Peyer's patch (tissue), 4 donors: ENCODE measurements at regions not wholly inside any gene's neighbourhood (a gene's known extent, or its start where the extent isn't known, plus 50 kb on each side); places are given as distances from the start of the nearest gene placed in this dataset.

Experiments used
- POLR2A ChIP-seq, 2 donors: fragments of 450-650 bp; IDR thresholded peaks; one replicate each; pipeline ENCODE4 v1.5.1; 2017; ENCODE audit warnings: antibody characterized with exemption in 2 of 2, mild to moderate bottlenecking in 2 of 2, moderate library complexity in 2 of 2
- TF ChIP-seq, protein P1 (sequence below), 6 experiments: fragments of 450-650 bp in 4 of 6; fragments of 200-600 bp in 2 of 6; sonication (generic) in 1 of 6; IDR thresholded peaks; one replicate each; pipeline ENCODE4 v1.5.1; 2017 to 2019; ENCODE audit warnings: antibody characterized with exemption in 6 of 6, mild to moderate bottlenecking in 3 of 6, moderate library complexity in 1 of 6

DNA sequence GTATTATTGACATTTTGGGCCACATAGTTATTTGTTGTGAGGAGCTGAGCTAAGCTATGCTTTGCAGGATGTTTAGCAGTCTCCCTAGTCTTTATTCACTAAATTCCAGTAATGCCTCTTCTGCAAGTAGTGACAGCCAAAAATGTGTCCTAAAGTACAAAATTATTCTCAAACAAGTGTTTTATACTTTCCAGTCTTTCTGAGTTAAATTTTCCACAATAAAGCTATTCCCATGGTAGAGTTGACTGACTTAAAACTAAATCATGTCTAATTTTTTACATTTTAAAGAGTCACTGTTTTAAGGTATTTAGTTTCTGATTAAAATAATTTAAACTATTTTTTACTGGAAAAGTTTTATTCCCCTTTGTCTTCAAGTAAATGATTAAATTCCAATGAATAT, 717.8 kb upstream of the HS3ST5 start:
- TF ChIP-seq, protein P1, sequence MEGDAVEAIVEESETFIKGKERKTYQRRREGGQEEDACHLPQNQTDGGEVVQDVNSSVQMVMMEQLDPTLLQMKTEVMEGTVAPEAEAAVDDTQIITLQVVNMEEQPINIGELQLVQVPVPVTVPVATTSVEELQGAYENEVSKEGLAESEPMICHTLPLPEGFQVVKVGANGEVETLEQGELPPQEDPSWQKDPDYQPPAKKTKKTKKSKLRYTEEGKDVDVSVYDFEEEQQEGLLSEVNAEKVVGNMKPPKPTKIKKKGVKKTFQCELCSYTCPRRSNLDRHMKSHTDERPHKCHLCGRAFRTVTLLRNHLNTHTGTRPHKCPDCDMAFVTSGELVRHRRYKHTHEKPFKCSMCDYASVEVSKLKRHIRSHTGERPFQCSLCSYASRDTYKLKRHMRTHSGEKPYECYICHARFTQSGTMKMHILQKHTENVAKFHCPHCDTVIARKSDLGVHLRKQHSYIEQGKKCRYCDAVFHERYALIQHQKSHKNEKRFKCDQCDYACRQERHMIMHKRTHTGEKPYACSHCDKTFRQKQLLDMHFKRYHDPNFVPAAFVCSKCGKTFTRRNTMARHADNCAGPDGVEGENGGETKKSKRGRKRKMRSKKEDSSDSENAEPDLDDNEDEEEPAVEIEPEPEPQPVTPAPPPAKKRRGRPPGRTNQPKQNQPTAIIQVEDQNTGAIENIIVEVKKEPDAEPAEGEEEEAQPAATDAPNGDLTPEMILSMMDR (IDR thresholded peaks at IDR 0.05), result no peak
- no peak for TF ChIP-seq POLR2A (IDR thresholded peaks at IDR 0.05)
